ENCODE measurements at regions not wholly inside any gene's neighbourhood (a gene's known extent, or its start where the extent isn't known, plus 50 kb on each side); places are given as distances from the start of the nearest gene placed in this dataset.
A peak's percentile ranks its signal among the peaks of the same experiment; 100 is the strongest.
"Not testable (repeated sequence)": the region's sequence is repeated elsewhere in the genome, so short reads cannot be mapped to it uniquely, and the experiment has no call there.

DNA sequence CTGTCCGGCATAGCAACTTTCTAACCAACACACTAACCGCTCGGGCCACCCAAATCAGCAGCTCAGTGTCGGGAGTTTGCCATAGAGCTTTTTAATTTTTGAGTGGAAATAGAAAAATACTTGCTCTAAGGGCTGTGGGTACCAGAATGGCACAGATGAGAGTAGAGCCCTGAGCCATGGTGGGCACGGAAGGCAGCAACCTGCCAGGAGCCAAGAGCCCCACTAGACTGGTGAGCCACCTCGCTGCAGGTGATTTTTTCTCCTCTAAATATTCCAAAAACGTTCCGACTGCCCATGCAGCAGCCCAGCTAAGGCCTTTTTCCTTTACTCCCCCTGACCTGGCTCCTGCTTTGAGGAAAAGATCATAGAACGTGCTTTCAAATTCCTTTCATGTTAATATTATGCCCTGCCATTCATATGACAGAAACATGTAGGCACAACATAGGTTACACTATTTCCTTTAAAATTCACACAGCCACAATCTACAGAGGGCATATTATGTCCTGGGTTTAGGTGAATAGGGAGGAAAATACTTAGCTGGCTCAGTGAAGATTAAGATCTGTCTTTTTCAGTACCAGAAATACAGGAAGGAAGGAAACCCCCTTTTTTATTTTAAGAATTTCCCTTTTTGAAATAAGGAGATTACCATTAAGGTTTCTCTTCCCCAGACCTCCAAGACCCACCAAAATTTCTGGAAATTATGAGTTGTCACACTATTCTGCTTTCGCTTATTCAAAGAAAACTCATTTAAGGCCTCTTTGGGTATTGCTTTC, 81.0 kb upstream of the ATP12A start:
- CTCF ChIA-PET; H3K27ac Mint-ChIP-seq; H3K36me3 Mint-ChIP-seq (ENCODE audit: low read depth); intact Hi-C loops (cut with micrococcal nuclease); ATAC-seq (ENCODE audit: low read depth); DNase-seq; POLR2A ChIA-PET; H3K27me3 Mint-ChIP-seq: not testable (repeated sequence)
- Mint-ChIP-seq H3K9me3 (peaks cover 13% of the 10 kb centered on the region), H3K4me1 (peaks cover 32% of the 10 kb centered on the region), H3K4me3 (peak overlapping the region; percentile 29)

DNA sequence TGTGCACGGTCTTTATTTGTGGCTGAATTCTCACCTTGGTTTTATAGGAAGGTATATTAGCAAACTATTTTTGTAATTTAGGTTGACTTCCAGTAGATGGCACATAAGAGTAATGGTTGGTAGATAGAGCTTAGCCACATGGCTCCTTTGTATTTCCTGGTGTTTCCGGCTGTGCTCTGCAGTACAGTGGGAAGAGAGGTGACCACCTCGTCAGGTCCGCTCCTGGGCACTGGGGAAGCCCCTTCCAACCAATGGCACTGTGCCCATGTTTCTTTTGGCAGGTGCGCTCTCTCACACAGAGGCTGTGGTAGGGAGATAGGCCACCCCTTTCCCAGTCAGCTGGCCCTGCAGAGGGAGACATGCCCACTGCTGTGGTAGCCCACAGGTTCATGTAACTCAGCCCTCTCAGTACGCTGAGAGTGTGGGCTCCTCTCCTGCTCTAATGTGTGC, 74.3 kb upstream of the ATP12A start:
- TF ChIP-seq, protein P1, sequence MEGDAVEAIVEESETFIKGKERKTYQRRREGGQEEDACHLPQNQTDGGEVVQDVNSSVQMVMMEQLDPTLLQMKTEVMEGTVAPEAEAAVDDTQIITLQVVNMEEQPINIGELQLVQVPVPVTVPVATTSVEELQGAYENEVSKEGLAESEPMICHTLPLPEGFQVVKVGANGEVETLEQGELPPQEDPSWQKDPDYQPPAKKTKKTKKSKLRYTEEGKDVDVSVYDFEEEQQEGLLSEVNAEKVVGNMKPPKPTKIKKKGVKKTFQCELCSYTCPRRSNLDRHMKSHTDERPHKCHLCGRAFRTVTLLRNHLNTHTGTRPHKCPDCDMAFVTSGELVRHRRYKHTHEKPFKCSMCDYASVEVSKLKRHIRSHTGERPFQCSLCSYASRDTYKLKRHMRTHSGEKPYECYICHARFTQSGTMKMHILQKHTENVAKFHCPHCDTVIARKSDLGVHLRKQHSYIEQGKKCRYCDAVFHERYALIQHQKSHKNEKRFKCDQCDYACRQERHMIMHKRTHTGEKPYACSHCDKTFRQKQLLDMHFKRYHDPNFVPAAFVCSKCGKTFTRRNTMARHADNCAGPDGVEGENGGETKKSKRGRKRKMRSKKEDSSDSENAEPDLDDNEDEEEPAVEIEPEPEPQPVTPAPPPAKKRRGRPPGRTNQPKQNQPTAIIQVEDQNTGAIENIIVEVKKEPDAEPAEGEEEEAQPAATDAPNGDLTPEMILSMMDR (IDR thresholded peaks at IDR 0.05) = no peak
- DNase-seq (no peak), ATAC-seq (ENCODE audit: low read depth) (no peak)
- no peaks in the 10 kb centered on the region for H3K27me3 Mint-ChIP-seq
- H3K4me1 Mint-ChIP-seq = peaks cover 6% of the 10 kb centered on the region
- no peak overlapping the region for H3K27ac Mint-ChIP-seq
- peaks cover 17% of the 10 kb centered on the region for H3K9me3 Mint-ChIP-seq
- ChIA-PET CTCF (interaction anchor here (0.9 to 1.3 kb wide), 3 partner anchors 19 to 67 kb away, joined by 3 read pairs; no protein-coding TSS in a partner anchor), POLR2A (no interaction called here)
- peaks cover 1% of the 10 kb centered on the region for H3K36me3 Mint-ChIP-seq (ENCODE audit: low read depth)
- no peak overlapping the region for H3K4me3 Mint-ChIP-seq
- intact Hi-C loops (cut with micrococcal nuclease) = no loop called here

DNA sequence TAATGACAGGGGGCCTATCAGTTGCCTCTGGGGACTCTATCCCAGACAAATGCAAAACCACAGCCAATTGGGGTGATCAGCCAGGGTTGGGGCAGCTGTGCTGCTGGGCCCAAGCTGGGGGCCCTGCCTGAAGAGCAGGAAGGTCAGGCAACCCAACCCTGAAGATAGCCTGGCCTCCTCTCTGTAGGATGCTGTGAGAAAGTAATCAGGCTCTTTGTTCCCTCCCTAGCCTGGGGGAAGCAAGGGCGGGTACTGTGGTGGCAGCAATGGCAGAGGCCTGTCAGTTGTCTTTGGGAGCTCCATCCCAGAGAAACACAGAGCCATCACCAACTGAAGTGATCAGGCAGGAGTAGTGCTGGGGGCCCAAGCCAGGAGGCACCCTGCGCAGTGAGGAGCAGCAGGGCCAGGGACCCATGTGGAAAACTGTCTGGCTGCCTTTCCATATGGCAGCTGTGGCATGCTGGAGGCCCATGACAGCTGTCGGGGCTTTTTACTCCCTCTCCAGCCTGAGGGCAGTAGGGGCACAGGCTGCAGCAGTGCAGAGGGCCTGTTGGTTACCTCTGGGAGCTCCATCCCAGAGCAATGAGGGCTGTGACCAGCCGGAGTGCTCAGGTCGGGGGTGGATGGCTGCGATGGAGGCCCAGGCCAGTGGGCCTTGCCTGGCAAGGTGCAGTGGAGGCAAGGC, 73.6 kb upstream of the ATP12A start:
- H3K27ac Mint-ChIP-seq = no peak overlapping the region
- TF ChIP-seq, protein P1 (IDR thresholded peaks at IDR 0.05) = no peak
- no peak overlapping the region for H3K4me3 Mint-ChIP-seq
- peaks cover 6% of the 10 kb centered on the region for H3K4me1 Mint-ChIP-seq
- POLR2A ChIA-PET = no interaction called here
- no peak for DNase-seq
- no peaks in the 10 kb centered on the region for H3K27me3 Mint-ChIP-seq
- intact Hi-C loops (cut with micrococcal nuclease) = no loop called here
- H3K36me3 Mint-ChIP-seq (ENCODE audit: low read depth) = peaks cover 1% of the 10 kb centered on the region
- no peak for ATAC-seq (ENCODE audit: low read depth)
- peaks cover 17% of the 10 kb centered on the region for H3K9me3 Mint-ChIP-seq
- CTCF ChIA-PET = interaction anchor here (0.6 to 1.3 kb wide), 2 partner anchors 18 to 66 kb away, joined by 3 to 4 read pairs; no protein-coding TSS in a partner anchor

DNA sequence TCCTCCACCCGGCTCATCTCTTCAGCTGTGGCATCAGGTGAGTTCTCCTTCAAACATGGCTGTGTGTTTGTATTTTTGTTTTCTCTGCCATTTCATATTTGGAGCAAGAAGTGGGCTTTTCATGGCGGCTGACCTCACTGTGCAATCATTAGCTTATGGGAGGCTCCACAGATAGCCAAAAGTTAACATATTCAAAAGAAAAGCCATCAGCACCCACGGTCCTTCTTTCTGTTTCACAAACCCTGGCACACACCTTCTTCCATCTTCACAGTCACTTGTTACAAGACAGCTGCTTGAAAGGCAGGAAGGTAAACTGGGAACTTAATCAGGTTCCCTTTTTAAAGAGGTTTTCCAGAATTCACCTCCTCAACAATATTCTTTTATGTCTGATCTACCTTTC, 69.3 kb upstream of the ATP12A start:
- TF ChIP-seq, protein P1 (IDR thresholded peaks at IDR 0.05) = no peak
- intact Hi-C loops (cut with micrococcal nuclease) = no loop called here
- POLR2A ChIA-PET = no interaction called here

DNA sequence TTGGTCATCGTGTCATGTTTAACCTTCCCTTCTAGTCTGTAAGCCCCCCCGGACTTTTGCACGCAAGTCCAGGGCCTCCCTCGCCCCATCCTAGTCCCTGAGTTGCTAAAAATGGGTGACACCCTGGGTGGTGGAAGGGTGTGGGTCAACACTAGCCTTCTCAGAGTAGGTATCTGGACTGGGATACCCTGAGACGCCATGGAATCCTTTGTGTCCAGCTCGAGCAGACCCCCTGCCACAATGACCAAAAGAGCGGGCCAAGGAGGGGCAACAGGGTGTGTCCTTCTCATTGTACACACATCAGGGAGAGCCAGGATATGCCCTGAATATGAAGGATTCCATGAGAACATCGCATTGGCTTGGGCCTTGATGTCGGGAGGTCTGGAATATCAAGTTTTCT, 67.5 kb upstream of the ATP12A start:
- Mint-ChIP-seq H3K27ac (no peak overlapping the region), H3K4me3 (no peak overlapping the region), H3K27me3 (no peaks in the 10 kb centered on the region), H3K4me1 (no peaks in the 10 kb centered on the region), H3K36me3 (ENCODE audit: low read depth) (no peaks in the 10 kb centered on the region), H3K9me3 (no peaks in the 10 kb centered on the region)
- intact Hi-C loops (cut with micrococcal nuclease) = no loop called here
- ChIA-PET POLR2A (no interaction called here), CTCF (no interaction called here)
- ATAC-seq (ENCODE audit: low read depth) (no peak), DNase-seq (no peak)
- TF ChIP-seq, protein P1 (IDR thresholded peaks at IDR 0.05) = no peak

More for the DNA sequence above, 69.3 kb upstream of the ATP12A start:
- no peaks in the 10 kb centered on the region for H3K9me3 Mint-ChIP-seq
- H3K4me1 Mint-ChIP-seq = no peaks in the 10 kb centered on the region
- no peak overlapping the region for H3K27ac Mint-ChIP-seq
- ATAC-seq (ENCODE audit: low read depth) (no peak), DNase-seq (no peak)
- no peaks in the 10 kb centered on the region for H3K36me3 Mint-ChIP-seq (ENCODE audit: low read depth)
- CTCF ChIA-PET = no interaction called here
- H3K27me3 Mint-ChIP-seq = no peaks in the 10 kb centered on the region
- no peak overlapping the region for H3K4me3 Mint-ChIP-seq

Data from activated B cell treated with CpG ODN at 0.5 μM for 24 hours (primary cell).